ENCODE measurements at regions not wholly inside any gene's neighbourhood (a gene's known extent, or its start where the extent isn't known, plus 50 kb on each side); places are given as distances from the start of the nearest gene placed in this dataset.
"Not testable (repeated sequence)": the region's sequence is repeated elsewhere in the genome, so short reads cannot be mapped to it uniquely, and the experiment has no call there.

- DNase-seq (ENCODE audit: low spot score) = no peak
Measured at GRCh38 chr1:143611159-143611558, 360.6 kb downstream of the FAM72C start.

- DNase-seq (ENCODE audit: low spot score) = no peak
Measured at GRCh38 chr1:143610196-143610595, 361.6 kb downstream of the FAM72C start.

- DNase-seq (ENCODE audit: low spot score) = no peak
Measured at GRCh38 chr1:143604887-143605286, 366.9 kb downstream of the FAM72C start.

- no peak for DNase-seq (ENCODE audit: low spot score)
Measured at GRCh38 chr1:143584508-143584907, 387.3 kb downstream of the FAM72C start.

- DNase-seq (ENCODE audit: low spot score) = no peak
Measured at GRCh38 chr1:143574891-143575520, 396.8 kb downstream of the FAM72C start.

GRCh38 chr1:143572661-143573060, 399.1 kb downstream of the FAM72C start:
- DNase-seq (ENCODE audit: low spot score) = not testable (repeated sequence)

GRCh38 chr1:143563761-143564160, 408.0 kb downstream of the FAM72C start:
- DNase-seq (ENCODE audit: low spot score) = not testable (repeated sequence)

GRCh38 chr1:143553627-143554026, 418.2 kb downstream of the FAM72C start:
- DNase-seq (ENCODE audit: low spot score) = no peak

- not testable (repeated sequence) for DNase-seq (ENCODE audit: low spot score)
Measured at GRCh38 chr1:143504703-143505102, 467.1 kb downstream of the FAM72C start.

GRCh38 chr1:143504080-143504479, 467.7 kb downstream of the FAM72C start:
- not testable (repeated sequence) for DNase-seq (ENCODE audit: low spot score)

GRCh38 chr1:143503048-143503447, 468.7 kb downstream of the FAM72C start:
- not testable (repeated sequence) for DNase-seq (ENCODE audit: low spot score)

- DNase-seq (ENCODE audit: low spot score) = not testable (repeated sequence)
Measured at GRCh38 chr1:143502038-143502437, 469.7 kb downstream of the FAM72C start.

- not testable (repeated sequence) for DNase-seq (ENCODE audit: low spot score)
Measured at GRCh38 chr1:143498059-143498749, 473.6 kb downstream of the FAM72C start.

GRCh38 chr1:143497374-143497747, 474.4 kb downstream of the FAM72C start:
- peak; percentile 43 for DNase-seq (ENCODE audit: low spot score)

GRCh38 chr1:143496526-143497373, 475.0 kb downstream of the FAM72C start:
- not testable (repeated sequence) for DNase-seq (ENCODE audit: low spot score)

Data from D341Med (cell line).